ENCODE measurements at regions not wholly inside any gene's neighbourhood (a gene's known extent, or its start where the extent isn't known, plus 50 kb on each side); places are given as distances from the start of the nearest gene placed in this dataset.

DNA sequence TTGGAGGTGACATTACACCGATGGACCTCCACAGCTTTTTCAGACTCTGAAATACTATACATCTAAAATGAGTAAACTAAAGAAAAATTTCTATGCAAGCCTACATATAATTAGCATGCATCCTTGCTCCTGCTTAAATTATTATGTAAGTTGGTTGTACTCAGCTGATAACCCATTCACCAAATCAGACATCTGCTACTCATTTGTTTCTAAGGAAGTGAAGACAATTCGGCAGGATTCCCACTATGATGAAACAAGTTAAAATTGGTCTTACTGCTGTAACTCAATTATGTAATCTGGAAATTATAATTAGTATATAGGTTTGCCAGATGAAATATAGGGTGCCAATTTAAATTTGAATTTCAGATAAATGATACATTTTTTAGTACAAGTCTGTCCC lies 59.5 kb upstream of the FGF13 start:
- ATAC-seq (replicated peaks): no peak
- Mint-ChIP-seq H3K4me1 (ENCODE audit: low read depth in 2 of 2) (no peaks in the 10 kb centered on the region), H3K27me3 (no peaks in the 10 kb centered on the region), H3K36me3 (ENCODE audit: insufficient read depth) (no peaks in the 10 kb centered on the region), H3K9me3 (no peaks in the 10 kb centered on the region), H3K27ac (no peak overlapping the region), H3K4me3 (no peak overlapping the region)
- DNase-seq: no peak

GRCh38 chrX:138769918-138770317 lies 58.4 kb upstream of the FGF13 start:
- H3K27ac Mint-ChIP-seq: no peak overlapping the region
- DNase-seq: no peak
- H3K4me3 Mint-ChIP-seq: no peak overlapping the region
- H3K4me1 Mint-ChIP-seq (ENCODE audit: low read depth in 2 of 2): no peaks in the 10 kb centered on the region
- H3K36me3 Mint-ChIP-seq (ENCODE audit: insufficient read depth): no peaks in the 10 kb centered on the region
- no peak for ATAC-seq (replicated peaks)
- no peaks in the 10 kb centered on the region for H3K27me3 Mint-ChIP-seq
- H3K9me3 Mint-ChIP-seq: no peaks in the 10 kb centered on the region

GRCh38 chrX:138765051-138765450 lies 53.5 kb upstream of the FGF13 start:
- ATAC-seq (replicated peaks): no peak
- DNase-seq: no peak
- Mint-ChIP-seq H3K9me3 (no peaks in the 10 kb centered on the region), H3K27ac (no peak overlapping the region), H3K4me1 (ENCODE audit: low read depth in 2 of 2) (no peaks in the 10 kb centered on the region), H3K36me3 (ENCODE audit: insufficient read depth) (no peaks in the 10 kb centered on the region), H3K27me3 (no peaks in the 10 kb centered on the region), H3K4me3 (no peak overlapping the region)

- Mint-ChIP-seq H3K36me3 (ENCODE audit: insufficient read depth) (no peaks in the 10 kb centered on the region), H3K4me3 (no peak overlapping the region), H3K27me3 (no peaks in the 10 kb centered on the region), H3K9me3 (no peaks in the 10 kb centered on the region), H3K27ac (no peak overlapping the region), H3K4me1 (ENCODE audit: low read depth in 2 of 2) (no peaks in the 10 kb centered on the region)
- DNase-seq (no peak), ATAC-seq (replicated peaks) (no peak)
These were observed 52.2 kb upstream of the FGF13 start for GRCh38 chrX:138763761-138764160.

- DNase-seq: no peak
- no peak overlapping the region for H3K4me3 Mint-ChIP-seq
- no peaks in the 10 kb centered on the region for H3K9me3 Mint-ChIP-seq
- H3K4me1 Mint-ChIP-seq (ENCODE audit: low read depth in 2 of 2): no peaks in the 10 kb centered on the region
- ATAC-seq (replicated peaks): no peak
- H3K27me3 Mint-ChIP-seq: no peaks in the 10 kb centered on the region
- no peak overlapping the region for H3K27ac Mint-ChIP-seq
- no peaks in the 10 kb centered on the region for H3K36me3 Mint-ChIP-seq (ENCODE audit: insufficient read depth)
These were observed 49.9 kb upstream of the FGF13 start for GRCh38 chrX:138761380-138761779.

Data from effector memory CD8-positive, alpha-beta T cell (primary cell).